ACC112 (cell line): ENCODE measurements at regions not wholly inside any gene's neighbourhood (a gene's known extent, or its start where the extent isn't known, plus 50 kb on each side); places are given as distances from the start of the nearest gene placed in this dataset.

Source experiments
- H2AFZ ChIP-seq: fragments of 200-600 bp; sonication (generic); one replicate; pipeline ENCODE4 v1.6.0; 2017; ENCODE audit warnings: antibody characterized with exemption, low read length; ENCODE audit not compliant: unreplicated experiment
- H3K27ac ChIP-seq: fragments of 200-600 bp; sonication (generic); 2 replicates; pipeline ENCODE4 v1.5.1; 2014; ENCODE audit warnings: low read depth, mild to moderate bottlenecking, antibody characterized with exemption, low read length, moderate library complexity
- H3K27me3 ChIP-seq: fragments of 200-600 bp; sonication (generic); 2 replicates; pipeline ENCODE4 v1.6.1; 2014; ENCODE audit warnings: mild to moderate bottlenecking, antibody characterized with exemption, low read length, moderate library complexity, mixed read lengths; ENCODE audit not compliant: insufficient read depth
- H3K36me3 ChIP-seq: fragments of 200-600 bp; sonication (generic); 2 replicates; pipeline ENCODE4 v1.6.1; 2016; ENCODE audit warnings: mild to moderate bottlenecking, antibody characterized with exemption, low read length, moderate library complexity, mixed read lengths; ENCODE audit not compliant: insufficient read depth
- H3K4me1 ChIP-seq: fragments of 200-600 bp; sonication (generic); one replicate; pipeline ENCODE4 v1.6.1; 2016; ENCODE audit warnings: low read length, mixed read lengths; ENCODE audit not compliant: insufficient read depth, unreplicated experiment, control insufficient read depth
- H3K4me3 ChIP-seq: fragments of 200-600 bp; sonication (generic); 2 replicates; pipeline ENCODE4 v1.5.1; 2014; ENCODE audit warnings: mild to moderate bottlenecking, low read depth, low read length
- H3K79me2 ChIP-seq: fragments of 200-600 bp; sonication (generic); one replicate; pipeline ENCODE4 v1.6.0; 2016; ENCODE audit warnings: low read length; ENCODE audit not compliant: control insufficient read depth, unreplicated experiment, insufficient read depth

DNA sequence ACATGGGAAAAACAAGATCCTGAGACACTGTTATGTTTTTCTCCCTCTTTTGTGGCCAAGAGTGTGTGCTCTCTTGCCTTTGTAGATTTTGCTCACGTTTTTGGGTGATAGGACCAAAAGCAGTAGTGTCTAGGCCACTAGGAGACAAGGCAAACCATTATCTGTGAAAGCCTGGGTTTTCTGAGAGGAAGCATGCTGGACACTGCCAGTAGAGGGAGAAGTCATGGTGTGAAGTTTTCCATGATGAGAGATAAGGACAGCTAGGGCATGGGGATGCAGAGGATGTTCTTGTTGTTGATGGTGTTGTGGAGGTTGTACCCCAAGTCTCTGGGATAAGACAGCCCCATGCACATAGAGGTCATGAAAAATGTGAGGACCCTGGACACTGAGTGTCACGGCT, 285.3 kb downstream of the SOX11 start:
- no peaks in the 10 kb centered on the region for H3K79me2 ChIP-seq
- no peak overlapping the region for H3K27ac ChIP-seq
- H3K4me1 ChIP-seq, result no peaks in the 10 kb centered on the region
- no peak overlapping the region for H2AFZ ChIP-seq
- no peaks in the 10 kb centered on the region for H3K27me3 ChIP-seq
- H3K4me3 ChIP-seq, result no peak overlapping the region
- no peaks in the 10 kb centered on the region for H3K36me3 ChIP-seq

DNA sequence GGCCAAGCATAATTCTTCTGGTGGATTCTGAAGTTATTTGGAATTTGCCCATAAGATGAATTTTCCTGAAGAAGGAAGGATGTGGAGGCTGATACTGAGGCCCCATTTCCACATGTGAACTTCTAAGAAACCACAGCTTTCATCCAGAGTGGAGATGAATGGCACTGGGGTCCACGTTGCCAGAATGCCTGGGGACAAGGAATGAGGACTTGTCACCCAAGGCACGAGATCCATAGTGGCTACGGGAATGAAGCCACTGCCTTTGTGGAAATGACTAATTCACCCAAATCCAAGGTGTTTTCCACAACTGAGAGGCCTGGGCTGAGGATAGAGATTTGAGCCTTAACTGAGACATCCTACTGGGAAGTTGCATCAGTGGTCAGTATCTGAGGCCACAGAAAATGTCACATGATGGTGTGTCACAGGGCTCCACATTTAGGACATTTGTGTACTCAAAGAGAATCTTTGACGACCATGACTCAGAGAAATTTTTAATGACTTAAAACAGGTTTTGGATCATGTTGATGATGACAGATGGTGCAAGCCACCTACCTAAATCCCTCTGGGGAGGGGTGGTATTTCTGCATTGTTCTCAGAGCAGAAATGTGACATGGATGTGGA, 286.1 kb downstream of the SOX11 start:
- Histone ChIP-seq H3K27me3 (no peaks in the 10 kb centered on the region), H3K4me1 (no peaks in the 10 kb centered on the region), H3K36me3 (no peaks in the 10 kb centered on the region), H3K27ac (no peak overlapping the region), H2AFZ (no peak overlapping the region), H3K79me2 (no peaks in the 10 kb centered on the region), H3K4me3 (no peak overlapping the region)

DNA sequence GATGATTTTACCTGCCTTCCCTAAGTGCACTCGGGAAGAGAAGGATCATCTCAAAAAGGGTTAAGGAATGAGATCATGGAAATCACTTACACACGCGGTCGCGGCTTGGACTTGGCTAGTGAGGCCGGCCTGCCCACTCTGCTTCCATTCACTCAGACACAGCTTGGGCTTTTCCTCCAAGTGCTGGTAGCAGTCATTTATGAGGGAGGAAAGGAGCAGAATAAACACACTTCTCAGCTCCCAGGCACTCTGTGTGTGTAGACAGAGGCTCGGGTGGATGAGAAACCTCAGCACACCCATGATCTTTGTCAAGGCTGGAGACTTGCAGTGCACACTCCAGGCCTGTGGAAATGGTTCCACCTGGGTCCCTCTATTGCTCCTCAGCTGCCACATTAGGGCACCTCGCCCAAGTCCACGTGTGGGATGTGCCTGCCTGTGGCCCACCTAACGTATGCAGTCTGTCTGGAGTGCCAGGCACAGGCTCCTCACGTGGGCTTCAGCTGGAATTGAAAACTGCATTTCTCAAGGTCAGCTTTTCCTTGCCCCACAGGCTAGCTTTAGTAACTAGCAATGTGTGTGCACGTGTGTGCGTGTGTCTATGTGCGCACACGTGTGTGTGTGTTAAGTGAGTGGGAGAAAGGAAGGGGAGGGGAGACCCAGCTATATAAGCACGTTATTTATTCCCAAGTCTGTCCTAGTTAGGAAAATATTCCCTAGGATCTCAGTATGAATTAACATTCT, 288.4 kb downstream of the SOX11 start:
- H3K4me3 ChIP-seq, result no peak overlapping the region
- H3K4me1 ChIP-seq, result no peaks in the 10 kb centered on the region
- no peak overlapping the region for H2AFZ ChIP-seq
- no peaks in the 10 kb centered on the region for H3K27me3 ChIP-seq
- no peaks in the 10 kb centered on the region for H3K79me2 ChIP-seq
- H3K27ac ChIP-seq, result no peak overlapping the region
- H3K36me3 ChIP-seq, result no peaks in the 10 kb centered on the region

DNA sequence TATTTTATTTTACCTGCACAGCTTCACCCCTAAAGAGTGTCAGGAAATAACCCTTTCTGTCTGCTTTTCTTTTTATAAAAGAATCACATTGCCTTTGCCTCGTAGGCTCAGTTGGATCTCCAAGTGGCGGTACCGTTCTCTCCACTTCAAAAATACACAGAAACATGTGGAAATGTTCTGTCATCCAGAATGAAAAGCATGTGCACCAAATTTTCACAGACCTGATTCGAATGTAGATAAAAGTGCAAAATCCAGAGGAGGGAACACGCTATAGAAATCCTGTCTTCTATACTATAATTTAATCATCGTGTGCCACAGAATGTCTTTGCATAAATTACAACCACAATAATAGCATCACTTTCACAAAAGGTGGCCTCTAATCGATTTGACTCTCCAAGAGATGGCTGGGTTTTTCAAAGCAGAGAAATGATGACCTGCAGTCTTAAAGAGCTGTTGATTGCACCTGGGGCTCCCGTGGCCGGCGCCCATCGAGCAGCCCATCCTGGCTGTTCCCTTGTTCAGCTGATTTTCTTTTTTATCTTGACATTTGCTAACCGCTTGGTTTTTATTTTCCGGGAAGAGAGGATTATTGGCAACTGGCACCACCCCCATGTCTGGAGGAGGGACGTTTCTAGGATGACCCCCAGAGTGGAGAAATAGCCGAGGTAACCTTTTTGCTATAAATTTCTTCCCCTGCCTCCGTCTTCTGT, 290.2 kb downstream of the SOX11 start:
- Histone ChIP-seq H3K27me3 (no peaks in the 10 kb centered on the region), H3K4me3 (no peak overlapping the region), H3K36me3 (no peaks in the 10 kb centered on the region), H3K4me1 (no peaks in the 10 kb centered on the region), H2AFZ (no peak overlapping the region), H3K79me2 (no peaks in the 10 kb centered on the region), H3K27ac (no peak overlapping the region)

DNA sequence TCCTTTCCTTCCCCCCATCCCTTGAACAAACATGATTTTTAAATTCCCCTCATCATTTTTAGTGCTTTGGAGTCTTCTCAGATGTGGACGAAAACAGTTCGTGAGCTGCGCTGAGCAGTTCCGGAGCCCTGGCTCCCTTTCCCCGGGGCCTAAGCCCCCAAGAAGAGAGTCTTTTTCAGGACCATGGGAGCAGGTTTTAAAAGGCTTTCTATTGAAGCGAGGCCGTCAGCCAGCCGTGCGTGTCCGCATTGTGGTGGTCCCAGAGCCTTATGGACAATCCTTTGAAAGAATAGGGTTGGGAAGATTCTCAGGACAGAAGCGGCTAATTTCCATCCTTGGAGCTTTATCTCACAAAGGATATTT, 290.7 kb downstream of the SOX11 start:
- H3K4me3 ChIP-seq, result no peak overlapping the region
- no peak overlapping the region for H3K27ac ChIP-seq
- H3K4me1 ChIP-seq, result no peaks in the 10 kb centered on the region
- no peaks in the 10 kb centered on the region for H3K36me3 ChIP-seq
- H2AFZ ChIP-seq, result no peak overlapping the region
- H3K27me3 ChIP-seq, result no peaks in the 10 kb centered on the region
- no peaks in the 10 kb centered on the region for H3K79me2 ChIP-seq

DNA sequence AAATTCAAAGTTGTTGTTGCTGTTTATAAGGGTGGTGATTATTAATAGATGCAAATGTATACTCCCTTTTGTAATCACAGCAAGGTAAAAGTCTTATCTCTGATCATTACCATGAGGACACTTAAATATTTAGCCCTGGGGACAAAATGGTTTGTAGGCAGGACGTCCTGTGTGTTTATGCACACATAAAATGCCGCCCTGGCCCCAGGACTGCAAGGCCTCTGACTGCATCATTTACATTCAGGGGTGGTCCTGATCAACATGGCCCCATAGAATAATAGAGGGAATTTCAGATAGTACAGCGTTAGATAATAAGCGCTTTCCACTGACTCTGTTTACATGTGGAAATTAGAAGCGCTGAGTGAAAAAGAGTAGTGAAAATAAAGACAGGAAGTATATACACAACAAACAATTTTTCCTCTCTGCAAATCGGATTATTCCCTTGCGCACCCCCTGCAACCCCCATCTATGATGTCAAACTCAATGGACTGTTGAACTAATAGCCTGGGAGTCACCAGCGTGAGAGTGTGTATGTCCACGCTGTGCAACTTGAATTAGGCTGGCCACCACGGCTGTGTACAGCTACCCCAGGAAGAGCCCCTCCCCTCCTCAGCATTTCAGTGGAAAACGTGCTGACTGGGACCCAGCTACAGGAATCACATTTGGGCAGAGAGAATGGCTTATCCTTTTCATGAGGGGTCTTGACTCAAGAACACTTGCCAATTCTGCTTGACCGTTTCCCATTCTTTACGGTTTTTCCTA, 291.5 kb downstream of the SOX11 start:
- Histone ChIP-seq H3K27me3 (no peaks in the 10 kb centered on the region), H3K4me1 (no peaks in the 10 kb centered on the region), H3K36me3 (no peaks in the 10 kb centered on the region), H3K79me2 (no peaks in the 10 kb centered on the region), H3K4me3 (no peak overlapping the region), H3K27ac (no peak overlapping the region), H2AFZ (no peak overlapping the region)

DNA sequence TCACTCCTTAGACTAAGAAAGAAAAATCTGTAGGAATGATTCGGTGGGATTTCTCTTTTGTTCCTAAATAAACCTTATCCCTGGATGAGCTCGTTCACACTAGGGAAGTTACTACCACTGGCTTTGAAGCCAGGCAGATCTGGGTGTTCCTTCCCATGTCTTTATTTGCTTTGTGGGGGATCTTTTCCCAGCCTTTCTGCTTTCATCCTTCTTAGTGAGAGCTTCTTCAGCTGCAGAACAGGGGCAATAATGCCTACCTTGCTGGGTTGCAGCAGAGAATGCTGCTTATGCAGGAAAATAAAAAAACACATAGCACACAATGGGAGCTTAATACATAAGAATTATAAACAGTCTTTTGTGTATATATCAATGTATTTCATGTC, 292.1 kb downstream of the SOX11 start:
- Histone ChIP-seq H3K4me1 (no peaks in the 10 kb centered on the region), H3K79me2 (no peaks in the 10 kb centered on the region), H3K27ac (no peak overlapping the region), H3K36me3 (no peaks in the 10 kb centered on the region), H3K4me3 (no peak overlapping the region), H2AFZ (no peak overlapping the region), H3K27me3 (no peaks in the 10 kb centered on the region)

DNA sequence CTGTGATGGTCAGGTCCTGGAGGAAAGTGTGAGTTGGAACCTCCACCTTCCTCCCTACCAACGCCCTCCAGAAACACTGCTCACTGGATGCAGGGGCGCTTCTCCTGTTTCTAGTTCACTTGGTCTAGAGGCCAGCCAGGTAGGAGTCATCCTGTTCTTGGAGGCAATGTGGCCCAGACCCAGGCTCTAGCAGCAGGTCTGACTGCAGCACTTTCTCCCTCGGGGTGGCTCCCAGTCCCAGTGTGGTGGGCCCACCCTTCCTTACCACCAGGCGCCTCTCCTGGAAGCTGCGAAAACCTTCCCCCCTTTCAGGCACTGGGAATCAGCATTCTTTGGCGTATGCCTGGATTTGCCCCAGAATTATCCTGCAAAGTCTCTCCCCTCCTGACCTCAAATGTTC, 292.8 kb downstream of the SOX11 start:
- no peaks in the 10 kb centered on the region for H3K79me2 ChIP-seq
- no peak overlapping the region for H3K4me3 ChIP-seq
- no peaks in the 10 kb centered on the region for H3K36me3 ChIP-seq
- no peak overlapping the region for H3K27ac ChIP-seq
- H2AFZ ChIP-seq, result no peak overlapping the region
- no peaks in the 10 kb centered on the region for H3K27me3 ChIP-seq
- H3K4me1 ChIP-seq, result no peaks in the 10 kb centered on the region

DNA sequence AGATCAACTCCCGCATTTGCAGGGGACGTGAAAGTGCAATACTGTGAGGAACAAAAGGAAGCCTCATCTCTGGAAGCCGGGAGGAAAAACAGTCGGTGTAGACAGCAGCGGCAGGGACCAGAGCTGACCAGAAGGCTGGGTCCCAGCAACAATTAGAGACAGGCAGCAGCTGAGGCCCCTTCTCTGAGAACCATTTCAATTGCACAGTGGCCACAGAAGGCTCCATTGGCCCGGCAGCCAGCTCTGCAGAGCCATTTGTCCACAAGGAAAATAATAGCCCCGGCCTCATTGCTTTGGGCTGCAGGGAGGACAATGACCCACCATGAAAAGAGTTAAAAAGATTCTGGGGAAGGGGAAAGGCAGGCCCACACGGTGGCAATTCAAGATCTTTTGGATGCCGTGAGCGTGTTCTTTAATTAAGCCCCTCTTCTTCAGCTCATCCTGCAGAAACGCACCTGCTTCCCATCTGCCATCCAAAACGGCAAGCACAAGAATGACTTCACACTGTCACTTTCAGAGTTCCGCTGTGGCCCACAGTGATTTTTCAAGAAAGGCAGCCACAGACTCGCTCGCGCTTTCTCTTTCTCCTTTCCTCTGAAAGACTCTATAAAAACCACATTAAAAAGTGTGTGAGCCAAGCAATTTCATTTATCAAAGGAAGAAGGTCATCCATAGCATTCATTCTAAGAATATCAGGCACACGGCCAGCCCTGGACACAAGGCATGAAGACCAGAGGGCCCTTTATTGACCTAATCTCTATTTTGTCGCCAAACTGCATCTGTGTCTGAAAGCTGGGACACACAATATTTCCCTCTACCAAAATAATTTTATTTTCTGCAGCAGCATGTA, 293.6 kb downstream of the SOX11 start:
- Histone ChIP-seq H3K4me1 (no peaks in the 10 kb centered on the region), H3K4me3 (no peak overlapping the region), H3K36me3 (no peaks in the 10 kb centered on the region), H3K79me2 (no peaks in the 10 kb centered on the region), H3K27me3 (no peaks in the 10 kb centered on the region), H2AFZ (no peak overlapping the region), H3K27ac (no peak overlapping the region)
